ENCODE measurements at regions not wholly inside any gene's neighbourhood (a gene's known extent, or its start where the extent isn't known, plus 50 kb on each side); places are given as distances from the start of the nearest gene placed in this dataset.

- no peaks in the 10 kb centered on the region for H3K9me3 Mint-ChIP-seq
- H3K27ac Mint-ChIP-seq (ENCODE audit: unreplicated experiment) = no peak overlapping the region
- H3K36me3 Mint-ChIP-seq (ENCODE audit: low read depth) = no peaks in the 10 kb centered on the region
- TF ChIP-seq CTCF (conservative IDR thresholded peaks at IDR 0.05) = no peak
- no peak for DNase-seq (ENCODE audit: low read depth, low spot score)
- H3K4me3 Mint-ChIP-seq = no peak overlapping the region
- H3K4me1 Mint-ChIP-seq = peaks cover 27% of the 10 kb centered on the region
- H3K27me3 Mint-ChIP-seq (ENCODE audit: low read depth) = no peaks in the 10 kb centered on the region
Observed at GRCh38 chr12:46557539-46558373, 185.2 kb upstream of the SLC38A2 start.

GRCh38 chr12:46556819-46557524 lies 184.4 kb upstream of the SLC38A2 start:
- no peak for DNase-seq (ENCODE audit: low read depth, low spot score)
- Mint-ChIP-seq H3K27me3 (ENCODE audit: low read depth) (no peaks in the 10 kb centered on the region), H3K9me3 (no peaks in the 10 kb centered on the region), H3K4me1 (peaks cover 20% of the 10 kb centered on the region), H3K27ac (ENCODE audit: unreplicated experiment) (no peak overlapping the region), H3K36me3 (ENCODE audit: low read depth) (no peaks in the 10 kb centered on the region), H3K4me3 (no peak overlapping the region)
- TF ChIP-seq CTCF (conservative IDR thresholded peaks at IDR 0.05) = no peak

GRCh38 chr12:46556105-46556559 lies 183.6 kb upstream of the SLC38A2 start:
- Mint-ChIP-seq H3K27me3 (ENCODE audit: low read depth) (no peaks in the 10 kb centered on the region), H3K4me1 (peaks cover 17% of the 10 kb centered on the region), H3K36me3 (ENCODE audit: low read depth) (no peaks in the 10 kb centered on the region), H3K4me3 (no peak overlapping the region), H3K9me3 (no peaks in the 10 kb centered on the region), H3K27ac (ENCODE audit: unreplicated experiment) (no peak overlapping the region)
- no peak for TF ChIP-seq CTCF (conservative IDR thresholded peaks at IDR 0.05)
- no peak for DNase-seq (ENCODE audit: low read depth, low spot score)

- H3K27ac Mint-ChIP-seq (ENCODE audit: unreplicated experiment) = no peak overlapping the region
- DNase-seq (ENCODE audit: low read depth, low spot score) = no peak
- peaks cover 17% of the 10 kb centered on the region for H3K4me1 Mint-ChIP-seq
- H3K9me3 Mint-ChIP-seq = no peaks in the 10 kb centered on the region
- H3K27me3 Mint-ChIP-seq (ENCODE audit: low read depth) = no peaks in the 10 kb centered on the region
- no peak for TF ChIP-seq CTCF (conservative IDR thresholded peaks at IDR 0.05)
- H3K4me3 Mint-ChIP-seq = no peak overlapping the region
- H3K36me3 Mint-ChIP-seq (ENCODE audit: low read depth) = no peaks in the 10 kb centered on the region
Observed at GRCh38 chr12:46555406-46555852, 182.9 kb upstream of the SLC38A2 start.

- no peak overlapping the region for H3K4me3 Mint-ChIP-seq
Observed at GRCh38 chr12:46554460-46554859, 181.9 kb upstream of the SLC38A2 start.

More at GRCh38 chr12:46554460-46554859, 181.9 kb upstream of the SLC38A2 start:
- Mint-ChIP-seq H3K27ac (ENCODE audit: unreplicated experiment) (no peak overlapping the region), H3K9me3 (no peaks in the 10 kb centered on the region), H3K27me3 (ENCODE audit: low read depth) (no peaks in the 10 kb centered on the region), H3K4me1 (peaks cover 14% of the 10 kb centered on the region), H3K36me3 (ENCODE audit: low read depth) (no peaks in the 10 kb centered on the region)
- no peak for DNase-seq (ENCODE audit: low read depth, low spot score)
- no peak for TF ChIP-seq CTCF (conservative IDR thresholded peaks at IDR 0.05)
